Common myeloid progenitor, CD34-positive (primary cell): ENCODE measurements at regions not wholly inside any gene's neighbourhood (a gene's known extent, or its start where the extent isn't known, plus 50 kb on each side); places are given as distances from the start of the nearest gene placed in this dataset.
"Not testable (repeated sequence)": the region's sequence is repeated elsewhere in the genome, so short reads cannot be mapped to it uniquely, and the experiment has no call there.

ENCODE experiments used
- CTCF ChIA-PET: fragments of 350-600 bp; sonication (Branson Sonifier 250); formaldehyde crosslinking; loops from one replicate; lab custom pipeline; 2021; ENCODE audit warnings: antibody characterized with exemption; lab: Charles Lee
- POLR2A ChIA-PET: fragments of 350-600 bp; sonication (Branson Sonifier 250); formaldehyde crosslinking; loops from one replicate; lab custom pipeline; 2021; ENCODE audit warnings: antibody characterized with exemption; lab: Charles Lee
- DNase-seq, 3 donors: peaks; one replicate each; pipeline versions ENCODE4 v3.0.0 to v3.0.0-alpha.2; 2013
- H3K27ac ChIP-seq, 2 experiments: 1 replicate in 1 of 2; 2 replicates in 1 of 2; pipeline ENCODE4 v1.7.0; 2013; ENCODE audit warnings: inconsistent platforms in 2 of 2, low read length in 2 of 2, mild to moderate bottlenecking in 2 of 2, low read depth in 1 of 2, moderate library complexity in 1 of 2; ENCODE audit not compliant: severe bottlenecking in 2 of 2, insufficient read depth in 1 of 2, poor library complexity in 1 of 2
- H3K27me3 ChIP-seq, 5 experiments: replicated peaks in 2 of 5; 1 replicate in 3 of 5; 2 replicates in 2 of 5; pipeline versions ENCODE4 v1.6.1 to v1.7.0; 2013; ENCODE audit warnings: low read length in 4 of 5, mild to moderate bottlenecking in 2 of 5, moderate library complexity in 2 of 5, inconsistent platforms in 1 of 5; ENCODE audit not compliant: insufficient read depth in 5 of 5, control insufficient read depth in 4 of 5
- H3K36me3 ChIP-seq, 4 experiments: 1 replicate in 2 of 4; 2 replicates in 2 of 4; pipeline versions ENCODE4 v1.6.1 to v1.7.0; 2013; ENCODE audit warnings: low read length in 3 of 4, control low read depth in 1 of 4, mild to moderate bottlenecking in 1 of 4; ENCODE audit not compliant: control insufficient read depth in 4 of 4, insufficient read depth in 4 of 4
- H3K4me1 ChIP-seq, 4 experiments: 1 replicate in 3 of 4; 2 replicates in 1 of 4; pipeline versions ENCODE4 v1.6.1 to v1.7.1; 2013; ENCODE audit warnings: low read length in 3 of 4, mild to moderate bottlenecking in 3 of 4, control low read depth in 1 of 4, inconsistent platforms in 1 of 4, moderate library complexity in 1 of 4; ENCODE audit not compliant: control insufficient read depth in 4 of 4, insufficient read depth in 4 of 4; ENCODE audit errors: control extremely low read depth in 1 of 4
- H3K4me3 ChIP-seq, 7 experiments: 1 replicate in 4 of 7; 2 replicates in 3 of 7; pipeline versions ENCODE4 v1.5.1 to v1.7.0; 2013; ENCODE audit warnings: mild to moderate bottlenecking in 7 of 7, low read length in 6 of 7, moderate library complexity in 6 of 7, inconsistent platforms in 2 of 7, low read depth in 2 of 7, control low read depth in 1 of 7; ENCODE audit not compliant: insufficient read depth in 4 of 7, control insufficient read depth in 1 of 7; ENCODE audit errors: extremely low read depth in 1 of 7
- H3K9me3 ChIP-seq, 5 experiments: 1 replicate in 4 of 5; 2 replicates in 1 of 5; pipeline versions ENCODE4 v1.6.1 to v1.7.1; 2013; ENCODE audit warnings: low read length in 4 of 5, mild to moderate bottlenecking in 2 of 5, inconsistent platforms in 1 of 5, low read depth in 1 of 5, moderate library complexity in 1 of 5; ENCODE audit not compliant: control insufficient read depth in 4 of 5, insufficient read depth in 2 of 5; ENCODE audit errors: control extremely low read depth in 1 of 5
- WGBS: methylation state at CpG from one replicate; pipeline ENCODE4 v1.1.5; 2013; ENCODE audit not compliant: insufficient coverage; 5-methylcytosine and 5-hydroxymethylcytosine counted together

GRCh38 chr6:112470376-112470775, 123.2 kb downstream of the RFPL4B start:
- POLR2A ChIA-PET = no interaction called here
- Histone ChIP-seq H3K27me3 (no peaks in the 10 kb centered on the region), H3K36me3 (no peaks in the 10 kb centered on the region), H3K4me1 (peaks cover 0 to 4% (median 0%) of the 10 kb centered on the region in 4 experiments), H3K9me3 (no peaks in the 10 kb centered on the region), H3K27ac (no peak overlapping the region), H3K4me3 (no peak overlapping the region)
- 94% methylated on average over 3 of the region's 4 CpGs for WGBS
- CTCF ChIA-PET = no interaction called here
- DNase-seq = no peak

GRCh38 chr6:112470950-112471349, 123.8 kb downstream of the RFPL4B start:
- Histone ChIP-seq H3K27ac (no peak overlapping the region), H3K4me3 (no peak overlapping the region), H3K4me1 (peaks cover 0 to 4% (median 0%) of the 10 kb centered on the region in 4 experiments), H3K27me3 (no peaks in the 10 kb centered on the region), H3K36me3 (no peaks in the 10 kb centered on the region), H3K9me3 (no peaks in the 10 kb centered on the region)
- POLR2A ChIA-PET = no interaction called here
- CTCF ChIA-PET = no interaction called here
- DNase-seq = no peak
- WGBS = no CpG with 5 or more reads among the region's 1 CpG

- CTCF ChIA-PET = no interaction called here
- peaks cover 0 to 2% (median 0%) of the 10 kb centered on the region in 5 experiments for H3K27me3 ChIP-seq
- H3K4me3 ChIP-seq = no peak overlapping the region
- H3K9me3 ChIP-seq = no peaks in the 10 kb centered on the region
- DNase-seq = no peak
- no peaks in the 10 kb centered on the region for H3K4me1 ChIP-seq
- no peaks in the 10 kb centered on the region for H3K36me3 ChIP-seq
- POLR2A ChIA-PET = no interaction called here
- H3K27ac ChIP-seq = no peak overlapping the region
These were observed 128.0 kb downstream of the RFPL4B start for GRCh38 chr6:112475083-112475482.

GRCh38 chr6:112477125-112477524, 130.0 kb downstream of the RFPL4B start:
- no peaks in the 10 kb centered on the region for H3K9me3 ChIP-seq
- peaks cover 0 to 2% (median 0%) of the 10 kb centered on the region in 5 experiments for H3K27me3 ChIP-seq
- WGBS = 100% methylated on average over 5 of the region's 5 CpGs
- DNase-seq = no peak
- CTCF ChIA-PET = no interaction called here
- no peaks in the 10 kb centered on the region for H3K4me1 ChIP-seq
- H3K36me3 ChIP-seq = no peaks in the 10 kb centered on the region
- H3K27ac ChIP-seq = no peak overlapping the region
- POLR2A ChIA-PET = no interaction called here
- no peak overlapping the region for H3K4me3 ChIP-seq

- ChIA-PET POLR2A (no interaction called here), CTCF (no interaction called here)
- Histone ChIP-seq H3K9me3 (no peaks in the 10 kb centered on the region), H3K4me1 (no peaks in the 10 kb centered on the region), H3K4me3 (no peak overlapping the region), H3K27ac (no peak overlapping the region), H3K27me3 (peaks cover 0 to 2% (median 0%) of the 10 kb centered on the region in 5 experiments), H3K36me3 (no peaks in the 10 kb centered on the region)
- no peak for DNase-seq
- whole genome bisulfite sequencing = no CpG with 5 or more reads among the region's 2 CpGs
These were observed 130.9 kb downstream of the RFPL4B start for GRCh38 chr6:112478036-112478435.

GRCh38 chr6:112479975-112480374, 132.8 kb downstream of the RFPL4B start:
- CTCF ChIA-PET, H3K4me1 ChIP-seq, H3K9me3 ChIP-seq, H3K36me3 ChIP-seq, H3K4me3 ChIP-seq, H3K27me3 ChIP-seq, DNase-seq, POLR2A ChIA-PET, H3K27ac ChIP-seq: not testable (repeated sequence)
- 100% methylated on average over 3 of the region's 5 CpGs for WGBS

- POLR2A ChIA-PET = no interaction called here
- Histone ChIP-seq H3K36me3 (no peaks in the 10 kb centered on the region), H3K9me3 (no peaks in the 10 kb centered on the region), H3K4me1 (no peaks in the 10 kb centered on the region), H3K27ac (no peak overlapping the region), H3K4me3 (no peak overlapping the region), H3K27me3 (peaks cover 0 to 2% (median 0%) of the 10 kb centered on the region in 5 experiments)
- DNase-seq = no peak
- CTCF ChIA-PET = no interaction called here
- WGBS = no CpG with 5 or more reads among the region's 1 CpG
These were observed 133.4 kb downstream of the RFPL4B start for GRCh38 chr6:112480553-112480952.
